Adipocyte (in vitro differentiated cells): ENCODE measurements at regions not wholly inside any gene's neighbourhood (a gene's known extent, or its start where the extent isn't known, plus 50 kb on each side); places are given as distances from the start of the nearest gene placed in this dataset.
A peak's percentile ranks its signal among the peaks of the same experiment; 100 is the strongest.

Experiments used
- DNase-seq: peaks from one replicate; pipeline ENCODE4 v3.0.0-alpha.2; 2015; ENCODE audit warnings: low read depth
- H3K27me3 ChIP-seq: replicated peaks from 2 replicates; pipeline ENCODE4 v1.7.0; 2013; ENCODE audit warnings: mild to moderate bottlenecking, low read length, moderate library complexity; ENCODE audit not compliant: control insufficient read depth, insufficient read depth
- H3K36me3 ChIP-seq: 2 replicates; pipeline ENCODE4 v1.7.0; 2013; ENCODE audit warnings: low read length, mild to moderate bottlenecking, moderate library complexity; ENCODE audit not compliant: control insufficient read depth, insufficient read depth, severe bottlenecking
- H3K4me1 ChIP-seq: 2 replicates; pipeline ENCODE4 v1.7.0; 2013; ENCODE audit warnings: mild to moderate bottlenecking, low read length, moderate library complexity; ENCODE audit not compliant: control insufficient read depth, insufficient read depth
- H3K4me3 ChIP-seq: 2 replicates; pipeline ENCODE4 v1.7.0; 2013; ENCODE audit warnings: mild to moderate bottlenecking, low read length, moderate library complexity
- H3K9ac ChIP-seq: 2 replicates; pipeline ENCODE4 v1.7.0; 2013; ENCODE audit warnings: mild to moderate bottlenecking, low read length, moderate library complexity
- H3K9me3 ChIP-seq: 2 replicates; pipeline ENCODE4 v1.7.0; 2013; ENCODE audit warnings: mild to moderate bottlenecking, low read length, moderate library complexity; ENCODE audit not compliant: control insufficient read depth

DNA sequence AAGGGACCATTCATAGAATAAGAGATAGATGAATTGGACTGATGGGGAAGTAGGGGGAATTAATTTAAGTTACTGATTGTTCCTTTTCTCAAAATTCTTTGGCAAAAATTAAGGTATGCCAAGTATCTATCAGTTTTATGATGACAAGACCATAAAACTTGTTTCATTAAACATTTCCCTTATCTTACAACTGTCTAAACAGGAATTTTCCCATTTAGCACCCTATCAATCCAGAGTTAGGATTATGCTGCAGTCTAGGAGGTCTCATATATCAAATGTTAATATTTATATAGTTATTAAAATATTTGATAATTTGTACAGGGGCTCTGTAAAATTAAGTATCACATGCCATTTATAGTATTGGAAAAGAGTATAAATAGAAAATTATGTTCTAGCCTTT, 51.5 kb upstream of the ARID1B start:
- Histone ChIP-seq H3K4me3 (no peak overlapping the region), H3K9me3 (no peaks in the 10 kb centered on the region), H3K9ac (no peak overlapping the region), H3K27me3 (no peaks in the 10 kb centered on the region), H3K4me1 (peaks cover 9% of the 10 kb centered on the region), H3K36me3 (no peaks in the 10 kb centered on the region)
- DNase-seq = no peak

DNA sequence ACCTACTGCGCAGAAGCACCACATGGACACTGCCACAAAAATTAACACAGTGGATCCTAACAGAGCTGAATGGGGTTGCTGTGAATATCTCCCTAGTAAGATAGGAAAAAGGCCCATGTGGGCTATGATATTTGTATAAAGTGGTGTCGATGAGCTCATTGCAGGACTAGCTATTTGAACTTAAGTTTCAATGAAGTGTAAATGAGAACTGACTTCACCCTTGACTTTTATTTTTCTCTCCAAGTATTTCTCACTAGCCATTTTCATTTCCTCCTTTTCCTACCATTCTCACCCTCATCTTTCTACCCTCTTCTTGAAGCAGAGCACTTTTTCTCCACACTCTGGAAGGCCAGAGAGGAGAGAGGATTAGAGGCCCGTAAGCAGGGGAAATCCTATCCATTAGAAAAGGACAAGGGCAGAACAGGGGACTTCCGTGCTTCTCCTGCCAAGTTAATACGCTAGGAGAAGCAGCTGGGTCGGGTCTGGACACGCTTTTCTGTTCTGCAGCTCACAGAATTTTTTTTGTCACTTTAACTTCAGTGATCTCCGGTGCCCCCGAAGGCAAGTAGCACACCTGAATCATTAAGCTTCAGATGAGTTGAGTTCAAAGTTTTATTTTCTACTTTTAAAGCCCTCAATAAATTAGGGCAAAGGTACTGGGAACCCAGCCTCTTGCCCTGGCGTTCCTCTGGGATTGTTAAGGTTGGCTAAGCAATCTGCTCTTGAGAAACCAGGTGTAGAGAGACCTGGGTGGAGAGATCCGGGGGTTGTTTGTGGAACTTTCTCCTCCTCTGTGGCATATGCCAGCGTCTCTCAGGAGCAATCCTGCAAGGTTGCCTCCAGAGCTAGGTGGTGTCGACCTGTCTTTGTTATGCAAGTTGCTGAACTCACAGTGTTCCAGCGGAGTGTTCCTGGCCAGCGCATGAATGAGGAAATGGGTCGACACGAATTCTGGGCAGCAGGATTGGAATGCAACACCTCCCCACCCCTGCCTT, 56.2 kb upstream of the ARID1B start:
- Histone ChIP-seq H3K9me3 (no peaks in the 10 kb centered on the region), H3K36me3 (no peaks in the 10 kb centered on the region), H3K4me3 (peak overlapping the region; percentile 2), H3K27me3 (no peaks in the 10 kb centered on the region), H3K4me1 (peaks cover 27% of the 10 kb centered on the region), H3K9ac (peak overlapping the region; percentile 60)
- DNase-seq = peak; percentile 11

DNA sequence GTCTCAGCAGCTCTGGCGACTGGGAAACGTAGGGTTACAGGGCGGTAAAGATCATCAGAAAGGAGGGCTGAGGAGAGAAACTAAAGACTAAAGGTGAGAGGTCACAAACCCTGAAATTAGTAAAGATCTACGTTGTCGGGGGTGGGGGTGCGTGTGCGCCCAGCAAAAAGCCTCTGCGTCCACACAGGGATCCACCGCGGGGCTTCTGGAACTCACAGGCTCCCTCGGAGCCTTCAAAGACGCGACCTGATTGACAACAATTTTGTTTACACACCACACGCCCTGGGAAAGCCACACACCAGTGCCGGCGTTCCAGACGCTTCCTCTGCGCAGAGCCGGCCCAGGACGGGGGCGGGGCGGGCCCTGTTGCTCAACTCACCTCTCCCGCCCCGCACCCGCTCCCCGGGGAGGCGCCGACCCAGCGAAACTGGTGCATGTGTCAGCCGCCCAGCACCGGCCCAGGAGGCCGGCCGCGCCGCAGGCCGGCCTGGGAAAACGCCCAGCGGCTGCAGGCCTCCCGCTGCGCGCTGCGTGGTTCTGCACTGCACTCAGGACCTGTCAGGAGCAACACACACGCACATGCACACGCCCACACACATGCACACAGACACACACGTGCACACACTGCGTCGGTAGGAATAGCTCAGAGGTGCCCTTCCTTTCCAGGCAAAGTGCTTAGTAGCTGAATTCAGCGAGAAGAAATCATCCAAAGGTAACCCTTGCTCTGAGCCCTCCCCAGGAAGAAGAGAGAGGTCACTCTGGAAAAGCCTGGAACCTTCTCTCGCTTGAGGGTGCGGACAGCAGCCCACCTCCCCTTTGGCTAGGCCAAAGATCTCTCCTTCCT, 57.2 kb upstream of the ARID1B start:
- Histone ChIP-seq H3K9me3 (no peaks in the 10 kb centered on the region), H3K9ac (peak overlapping the region; percentile 87), H3K27me3 (no peaks in the 10 kb centered on the region), H3K4me1 (peaks cover 27% of the 10 kb centered on the region), H3K4me3 (peak overlapping the region; percentile 71), H3K36me3 (no peaks in the 10 kb centered on the region)
- peak; percentile 94 for DNase-seq

DNA sequence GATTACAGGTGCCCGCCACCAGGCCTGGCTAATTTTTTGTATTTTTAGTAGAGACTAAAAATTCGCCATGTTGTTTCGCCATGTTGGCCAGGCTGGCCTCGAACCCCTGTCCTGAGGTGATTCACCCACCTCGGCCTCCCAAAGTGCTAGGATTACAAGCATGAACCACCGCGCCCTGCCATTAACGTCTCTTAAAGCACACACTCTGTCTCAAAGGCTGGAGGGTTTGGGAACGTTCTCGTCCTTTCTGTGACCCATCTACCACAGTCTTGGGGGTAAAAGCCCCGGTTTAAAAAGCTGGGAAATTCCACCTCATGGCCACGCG, 57.8 kb upstream of the ARID1B start:
- no peak for DNase-seq
- Histone ChIP-seq H3K9me3 (no peaks in the 10 kb centered on the region), H3K36me3 (no peaks in the 10 kb centered on the region), H3K4me3 (peak overlapping the region; percentile 71), H3K4me1 (peaks cover 27% of the 10 kb centered on the region), H3K27me3 (no peaks in the 10 kb centered on the region), H3K9ac (peak overlapping the region; percentile 87)

DNA sequence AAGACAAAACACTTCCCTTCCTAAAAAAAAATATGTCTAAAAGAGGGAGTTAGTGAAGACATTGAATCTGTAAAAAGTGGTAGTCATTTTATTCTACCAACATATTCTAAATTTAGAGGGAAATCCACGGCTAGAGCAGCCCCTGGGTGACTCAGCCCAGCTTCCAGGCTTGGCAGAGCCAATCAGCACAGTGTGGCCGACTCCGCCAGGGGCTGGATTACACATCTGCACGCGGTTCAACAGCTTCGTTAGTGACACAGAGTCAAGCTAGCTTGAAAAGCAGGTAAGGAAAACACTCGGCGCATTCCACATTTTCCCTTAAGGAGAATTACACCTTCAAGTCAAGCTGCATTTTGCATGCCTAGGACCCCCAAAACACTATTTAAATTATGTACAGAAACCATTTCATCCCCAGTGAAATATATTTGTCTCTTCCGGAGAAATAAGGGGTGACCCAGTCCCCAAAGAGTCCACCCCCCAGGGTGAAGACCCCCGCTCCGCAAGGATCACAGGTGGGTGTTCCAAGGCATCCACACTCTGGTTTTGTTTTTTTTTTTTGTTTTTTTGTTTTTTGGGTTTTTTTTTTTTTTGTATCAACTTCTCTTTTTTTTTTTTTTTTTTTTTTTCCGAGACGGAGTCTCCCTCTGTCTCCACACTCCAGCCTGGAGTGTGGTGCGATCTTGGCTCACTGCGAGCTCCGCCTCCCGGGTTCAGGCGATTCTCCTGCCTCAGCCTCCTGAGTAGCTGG, 58.4 kb upstream of the ARID1B start:
- no peak overlapping the region for H3K4me3 ChIP-seq
- H3K9me3 ChIP-seq = no peaks in the 10 kb centered on the region
- DNase-seq = peak; percentile 93
- H3K9ac ChIP-seq = no peak overlapping the region
- no peaks in the 10 kb centered on the region for H3K36me3 ChIP-seq
- H3K27me3 ChIP-seq = no peaks in the 10 kb centered on the region
- H3K4me1 ChIP-seq = peaks cover 27% of the 10 kb centered on the region

DNA sequence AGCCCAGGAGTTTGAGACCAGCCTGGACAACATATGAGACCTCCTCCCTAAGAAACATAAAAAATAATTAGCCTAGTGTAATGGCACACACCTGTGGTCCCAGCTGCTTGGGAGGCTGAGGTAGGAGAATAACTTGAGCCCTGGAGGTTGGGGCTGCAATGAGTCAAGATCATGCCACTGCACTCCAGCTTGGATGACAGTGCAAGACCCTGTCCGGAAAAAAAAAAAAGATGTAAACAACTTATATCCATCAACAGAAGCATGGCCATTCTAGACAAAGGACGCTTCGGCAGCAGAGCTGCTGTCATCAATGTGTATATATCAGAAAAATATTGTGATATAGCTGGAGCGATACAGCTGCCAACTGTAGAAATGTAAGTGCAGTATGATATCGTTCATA, 59.6 kb upstream of the ARID1B start:
- H3K27me3 ChIP-seq = no peaks in the 10 kb centered on the region
- no peak overlapping the region for H3K9ac ChIP-seq
- H3K4me1 ChIP-seq = peaks cover 27% of the 10 kb centered on the region
- no peaks in the 10 kb centered on the region for H3K9me3 ChIP-seq
- DNase-seq = no peak
- H3K4me3 ChIP-seq = no peak overlapping the region
- H3K36me3 ChIP-seq = no peaks in the 10 kb centered on the region

DNA sequence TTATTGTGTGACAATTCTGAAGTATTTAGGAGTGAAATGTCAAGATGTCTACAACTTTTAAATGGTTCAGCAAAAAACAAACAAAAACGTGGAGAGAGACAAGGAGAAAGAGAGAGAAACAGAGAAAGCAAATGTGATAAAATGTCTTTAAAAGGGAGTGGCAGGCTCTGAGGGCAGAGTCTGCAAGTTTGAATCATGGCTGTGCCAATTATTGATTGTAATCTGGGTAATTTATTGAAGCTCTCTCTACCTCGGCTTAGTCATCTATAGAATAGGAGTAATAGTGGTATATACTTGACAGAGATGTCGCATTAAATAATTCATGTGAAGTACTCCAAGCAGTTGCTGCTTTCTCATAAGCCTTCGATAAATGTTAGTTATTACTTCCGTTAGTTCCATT, 61.3 kb upstream of the ARID1B start:
- H3K9ac ChIP-seq = no peak overlapping the region
- H3K9me3 ChIP-seq = no peaks in the 10 kb centered on the region
- no peaks in the 10 kb centered on the region for H3K36me3 ChIP-seq
- H3K4me1 ChIP-seq = peaks cover 19% of the 10 kb centered on the region
- H3K27me3 ChIP-seq = no peaks in the 10 kb centered on the region
- H3K4me3 ChIP-seq = no peak overlapping the region
- DNase-seq = no peak

DNA sequence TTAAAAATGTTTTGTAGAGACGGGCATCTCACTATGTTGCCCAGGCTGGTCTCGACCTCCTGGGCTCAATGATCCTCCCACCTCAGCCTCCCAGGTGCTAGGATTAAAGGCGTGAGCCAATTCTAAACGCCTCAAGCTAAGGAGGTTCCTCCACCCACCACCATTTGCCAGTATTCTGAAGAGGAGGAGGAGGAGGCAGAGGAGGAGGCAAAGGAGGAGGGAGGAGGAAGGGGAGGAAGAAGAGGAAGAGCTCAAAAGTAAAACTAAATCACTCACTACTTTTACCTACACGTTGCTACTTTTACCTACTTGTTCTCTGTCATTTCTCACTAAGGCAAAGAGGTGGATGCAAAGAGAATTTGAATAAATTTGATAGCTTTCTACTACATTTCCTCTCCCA, 63.6 kb upstream of the ARID1B start:
- Histone ChIP-seq H3K4me1 (no peaks in the 10 kb centered on the region), H3K4me3 (no peak overlapping the region), H3K9ac (no peak overlapping the region), H3K9me3 (no peaks in the 10 kb centered on the region), H3K27me3 (no peaks in the 10 kb centered on the region), H3K36me3 (no peaks in the 10 kb centered on the region)
- DNase-seq = no peak

DNA sequence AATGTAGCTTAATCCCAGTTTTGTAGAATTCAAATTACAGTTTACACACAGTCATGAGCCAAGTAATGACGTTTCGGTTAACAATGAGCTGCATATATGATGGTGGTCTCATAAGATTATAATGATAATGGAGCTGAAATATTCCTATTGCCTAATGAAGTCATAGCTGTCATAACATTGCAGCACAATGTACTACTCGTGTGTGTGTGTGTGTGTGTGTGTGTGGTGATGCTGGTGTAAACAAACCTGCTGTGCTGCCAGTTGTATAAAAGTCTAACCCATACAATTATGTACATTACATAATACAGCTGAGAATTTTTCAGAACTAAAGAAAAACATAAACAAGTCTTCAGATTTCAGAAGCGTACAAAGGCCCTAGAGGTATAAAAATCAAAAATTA, 66.7 kb upstream of the ARID1B start:
- H3K9me3 ChIP-seq = no peaks in the 10 kb centered on the region
- no peaks in the 10 kb centered on the region for H3K27me3 ChIP-seq
- H3K4me3 ChIP-seq = no peak overlapping the region
- H3K4me1 ChIP-seq = no peaks in the 10 kb centered on the region
- DNase-seq = no peak
- H3K9ac ChIP-seq = no peak overlapping the region
- H3K36me3 ChIP-seq = no peaks in the 10 kb centered on the region

DNA sequence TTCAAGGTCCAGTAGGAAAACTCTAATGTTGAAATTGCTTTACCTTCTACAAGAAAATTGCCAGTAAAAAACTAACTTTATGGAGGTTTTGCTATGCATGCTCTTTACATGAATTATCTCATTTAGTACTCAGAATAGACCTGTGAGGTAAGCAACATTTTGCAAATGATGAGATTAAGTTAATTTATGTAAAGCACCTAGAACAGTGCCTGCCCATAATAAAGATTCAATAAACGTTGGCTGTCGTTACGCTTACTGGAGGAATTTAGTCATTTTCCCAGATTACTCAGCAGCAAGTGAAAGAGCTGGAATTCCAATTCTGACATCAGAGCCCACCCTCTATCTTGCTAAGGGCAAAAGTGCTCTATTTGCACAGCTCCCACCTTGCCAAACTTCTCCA, 69.4 kb upstream of the ARID1B start:
- no peaks in the 10 kb centered on the region for H3K9me3 ChIP-seq
- DNase-seq = no peak
- no peaks in the 10 kb centered on the region for H3K36me3 ChIP-seq
- no peak overlapping the region for H3K4me3 ChIP-seq
- H3K27me3 ChIP-seq = no peaks in the 10 kb centered on the region
- no peak overlapping the region for H3K9ac ChIP-seq
- H3K4me1 ChIP-seq = peaks cover 8% of the 10 kb centered on the region

DNA sequence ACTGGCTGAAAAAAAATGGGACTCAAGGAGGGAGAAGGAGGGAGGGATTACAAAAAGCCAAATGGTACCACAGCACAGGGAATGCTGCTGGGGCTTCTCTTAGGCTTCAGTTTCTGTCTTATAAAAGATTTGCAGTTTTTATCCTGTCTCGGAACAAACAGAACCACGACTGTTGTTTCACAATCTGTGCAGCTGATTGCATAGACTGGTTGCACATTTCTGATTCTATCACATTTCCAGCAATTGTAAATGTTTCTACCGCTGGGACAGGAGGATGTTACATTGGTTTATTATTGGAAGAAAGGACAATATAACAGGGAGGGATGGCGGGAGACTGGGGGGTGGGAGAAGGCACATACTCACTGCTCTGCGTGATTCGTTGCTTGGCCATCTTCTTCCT, 73.5 kb upstream of the ARID1B start:
- peak overlapping the region; percentile 73 for H3K9ac ChIP-seq
- peaks cover 8% of the 10 kb centered on the region for H3K4me1 ChIP-seq
- H3K27me3 ChIP-seq = no peaks in the 10 kb centered on the region
- H3K4me3 ChIP-seq = peak overlapping the region; percentile 40
- no peaks in the 10 kb centered on the region for H3K9me3 ChIP-seq
- DNase-seq = peak; percentile 67
- no peaks in the 10 kb centered on the region for H3K36me3 ChIP-seq
